ENCODE measurements at regions not wholly inside any gene's neighbourhood (a gene's known extent, or its start where the extent isn't known, plus 50 kb on each side); places are given as distances from the start of the nearest gene placed in this dataset.
A peak's percentile ranks its signal among the peaks of the same experiment; 100 is the strongest.

DNA sequence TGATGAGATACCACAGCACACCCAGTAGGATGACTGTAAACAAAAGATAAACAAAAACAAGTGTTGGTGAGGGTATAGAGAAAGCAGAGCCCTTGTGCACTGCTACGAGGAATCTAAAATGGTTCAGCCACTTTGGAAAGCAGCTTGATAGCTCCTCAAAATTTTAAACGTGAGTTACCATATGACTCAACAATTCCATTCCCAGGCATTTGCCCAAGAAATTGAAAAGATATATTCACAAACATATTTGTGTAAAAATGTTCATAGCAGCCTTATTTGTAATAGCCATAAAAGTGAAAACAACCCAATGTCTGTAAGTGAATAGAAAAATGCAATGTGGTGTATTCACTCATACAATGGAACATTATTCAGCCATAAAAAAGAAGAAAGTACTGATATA is 141.0 kb upstream of the BTBD3 start:
- Histone ChIP-seq H3K27me3 (no peaks in the 10 kb centered on the region), H3K36me3 (no peaks in the 10 kb centered on the region), H3K4me3 (no peak overlapping the region), H3K27ac (no peak overlapping the region), H3K9me3 (peaks cover 0 to 2% of the 10 kb centered on the region in 2 donors), H3K4me1 (no peaks in the 10 kb centered on the region)
- TF ChIP-seq, protein P1, sequence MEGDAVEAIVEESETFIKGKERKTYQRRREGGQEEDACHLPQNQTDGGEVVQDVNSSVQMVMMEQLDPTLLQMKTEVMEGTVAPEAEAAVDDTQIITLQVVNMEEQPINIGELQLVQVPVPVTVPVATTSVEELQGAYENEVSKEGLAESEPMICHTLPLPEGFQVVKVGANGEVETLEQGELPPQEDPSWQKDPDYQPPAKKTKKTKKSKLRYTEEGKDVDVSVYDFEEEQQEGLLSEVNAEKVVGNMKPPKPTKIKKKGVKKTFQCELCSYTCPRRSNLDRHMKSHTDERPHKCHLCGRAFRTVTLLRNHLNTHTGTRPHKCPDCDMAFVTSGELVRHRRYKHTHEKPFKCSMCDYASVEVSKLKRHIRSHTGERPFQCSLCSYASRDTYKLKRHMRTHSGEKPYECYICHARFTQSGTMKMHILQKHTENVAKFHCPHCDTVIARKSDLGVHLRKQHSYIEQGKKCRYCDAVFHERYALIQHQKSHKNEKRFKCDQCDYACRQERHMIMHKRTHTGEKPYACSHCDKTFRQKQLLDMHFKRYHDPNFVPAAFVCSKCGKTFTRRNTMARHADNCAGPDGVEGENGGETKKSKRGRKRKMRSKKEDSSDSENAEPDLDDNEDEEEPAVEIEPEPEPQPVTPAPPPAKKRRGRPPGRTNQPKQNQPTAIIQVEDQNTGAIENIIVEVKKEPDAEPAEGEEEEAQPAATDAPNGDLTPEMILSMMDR (IDR thresholded peaks at IDR 0.05) = no peak
- DNase-seq (no peak), ATAC-seq (no peak)
- intact Hi-C loops (cut with DNase I) = no loop called here

DNA sequence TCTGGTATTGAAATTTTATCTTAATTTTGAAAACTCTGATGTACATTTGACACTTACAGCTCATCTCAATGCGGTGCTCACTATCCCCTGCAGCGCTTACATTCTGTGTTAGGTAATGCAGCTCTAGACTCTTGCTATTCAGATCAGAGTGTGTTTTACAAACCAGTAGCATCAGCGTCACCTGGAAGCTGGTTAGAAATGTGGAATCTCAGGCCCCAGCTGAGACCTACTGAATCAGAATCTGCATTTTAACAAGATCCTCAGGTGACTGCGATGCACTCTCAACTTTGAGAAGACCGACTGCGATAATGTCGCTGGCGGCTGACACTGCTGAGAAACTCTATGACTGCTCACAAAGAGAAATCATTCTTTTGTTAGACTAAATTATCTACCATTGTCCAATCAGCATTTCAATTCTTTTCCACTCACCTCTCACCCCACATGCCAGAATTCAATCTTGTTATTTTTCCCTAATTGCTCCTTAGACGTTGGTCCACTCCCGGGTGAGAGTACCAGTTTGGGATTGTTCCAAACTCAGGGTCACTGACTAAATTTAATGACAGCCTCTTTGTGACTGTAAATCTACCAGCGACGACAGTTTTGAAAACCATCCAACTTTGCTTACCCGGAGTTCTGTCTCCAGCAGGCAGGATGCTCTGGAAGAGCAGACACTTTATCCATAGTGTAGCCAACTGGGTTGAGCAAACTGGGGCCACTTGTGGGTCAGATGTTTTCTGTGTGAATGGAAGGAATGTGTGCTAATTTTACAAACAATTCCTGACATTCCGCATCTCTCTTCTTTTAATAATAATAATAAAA is 140.1 kb upstream of the BTBD3 start:
- DNase-seq = peak in 1 of 4 donors; percentile 5
- Histone ChIP-seq H3K4me1 (no peaks in the 10 kb centered on the region), H3K36me3 (no peaks in the 10 kb centered on the region), H3K27me3 (no peaks in the 10 kb centered on the region), H3K27ac (peak overlapping the region; percentile 2 to 35), H3K9me3 (peaks cover 0 to 2% of the 10 kb centered on the region in 2 donors), H3K4me3 (no peak overlapping the region)
- ATAC-seq = peak; percentile 43
- intact Hi-C loops (cut with DNase I) = no loop called here
- TF ChIP-seq, protein P1 (IDR thresholded peaks at IDR 0.05) = no peak

DNA sequence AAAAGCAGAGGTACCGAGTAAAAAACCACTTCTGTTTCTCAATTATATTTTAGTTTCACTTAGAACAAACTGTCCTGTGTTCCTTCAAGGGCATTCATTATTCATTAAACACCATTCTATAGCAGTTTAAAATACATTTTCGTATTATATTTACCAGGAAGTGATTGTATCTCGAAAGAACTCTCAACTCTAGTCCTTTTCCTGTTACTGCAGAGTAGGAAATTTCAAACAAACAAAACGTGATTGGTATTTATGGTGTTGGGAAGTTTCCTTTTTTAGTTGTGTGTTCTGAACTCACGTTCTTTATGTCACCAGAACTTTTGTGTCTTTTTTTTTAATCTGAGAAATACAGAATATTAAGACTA is 139.5 kb upstream of the BTBD3 start:
- Histone ChIP-seq H3K27ac (peak overlapping the region in 1 of 2 donors; percentile 35), H3K36me3 (no peaks in the 10 kb centered on the region), H3K9me3 (peaks cover 0 to 2% of the 10 kb centered on the region in 2 donors), H3K4me1 (no peaks in the 10 kb centered on the region), H3K27me3 (no peaks in the 10 kb centered on the region), H3K4me3 (no peak overlapping the region)
- ATAC-seq (no peak), DNase-seq (peak in 1 of 4 donors; percentile 3)
- TF ChIP-seq, protein P1 (IDR thresholded peaks at IDR 0.05) = no peak
- intact Hi-C loops (cut with DNase I) = no loop called here

DNA sequence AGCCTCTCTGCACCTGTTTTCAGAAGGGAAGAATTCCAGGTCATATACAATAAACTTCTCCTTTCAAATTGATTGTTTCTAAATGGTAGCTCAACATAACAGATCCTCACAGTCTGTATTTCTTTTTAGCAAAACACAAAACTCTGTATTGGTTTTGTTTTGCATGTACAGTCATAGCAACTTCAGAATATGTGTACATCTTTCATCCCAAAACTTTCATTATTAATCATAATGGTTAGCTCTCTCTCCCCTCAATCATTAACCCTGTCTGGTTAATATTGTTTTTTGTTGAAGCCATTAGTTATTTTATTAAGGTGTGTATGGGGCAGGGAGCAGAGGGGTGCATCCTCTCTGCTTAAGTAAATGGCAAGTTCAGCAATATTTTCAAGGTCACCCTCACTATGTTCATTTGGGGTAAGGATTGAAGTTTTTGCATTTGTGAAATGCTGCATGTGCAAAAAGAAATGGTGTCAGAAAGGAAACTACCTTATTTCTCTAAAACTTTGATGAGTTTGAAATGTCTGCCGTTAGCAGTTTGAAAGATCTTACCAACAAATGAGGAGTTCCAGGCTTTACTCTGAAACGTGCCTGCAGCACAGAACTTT is 136.8 kb upstream of the BTBD3 start:
- no peak for ATAC-seq
- H3K36me3 ChIP-seq = no peaks in the 10 kb centered on the region
- no peaks in the 10 kb centered on the region for H3K27me3 ChIP-seq
- intact Hi-C loops (cut with DNase I) = no loop called here
- TF ChIP-seq, protein P1 (IDR thresholded peaks at IDR 0.05) = no peak
- no peaks in the 10 kb centered on the region for H3K4me1 ChIP-seq
- H3K4me3 ChIP-seq = no peak overlapping the region
- no peak for DNase-seq
- no peak overlapping the region for H3K27ac ChIP-seq
- no peaks in the 10 kb centered on the region for H3K9me3 ChIP-seq

DNA sequence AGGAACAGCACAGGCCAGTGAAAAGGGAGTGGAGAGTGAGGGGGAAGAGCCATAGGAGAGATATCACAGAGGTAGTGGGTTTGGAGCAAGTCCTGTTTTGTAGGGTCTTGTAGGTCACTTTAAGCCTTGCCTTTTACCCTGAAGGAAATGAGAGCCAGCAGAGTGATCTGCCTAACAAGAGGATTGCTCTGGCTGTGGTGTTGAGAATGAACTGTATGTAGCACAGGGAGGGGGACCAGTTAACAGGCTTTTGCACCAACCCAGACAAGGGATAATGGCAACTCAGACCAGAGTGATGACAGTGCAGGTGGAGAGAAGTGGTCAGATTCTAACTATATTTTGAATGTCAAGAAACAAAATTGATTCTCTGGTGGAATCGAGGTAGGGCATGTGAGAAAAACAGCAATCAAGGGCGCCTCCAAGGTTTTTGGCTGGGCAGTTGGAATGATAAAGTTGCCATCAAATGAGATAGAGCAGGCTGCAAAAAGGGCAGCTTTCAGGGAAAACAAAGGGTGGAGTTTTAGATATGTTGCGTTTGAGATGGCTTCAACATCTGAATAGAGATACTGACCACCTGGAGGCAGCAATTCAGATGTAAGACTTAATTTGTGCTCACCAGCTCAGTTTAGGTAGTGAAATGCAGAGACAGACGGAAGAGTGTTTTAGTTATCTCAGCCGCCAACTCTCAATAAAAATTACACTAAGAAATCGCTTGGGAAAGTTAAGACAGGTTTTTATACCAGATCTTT is 134.4 kb upstream of the BTBD3 start:
- Histone ChIP-seq H3K9me3 (no peaks in the 10 kb centered on the region), H3K27me3 (no peaks in the 10 kb centered on the region), H3K4me3 (no peak overlapping the region), H3K27ac (no peak overlapping the region), H3K36me3 (no peaks in the 10 kb centered on the region), H3K4me1 (no peaks in the 10 kb centered on the region)
- DNase-seq = no peak
- intact Hi-C loops (cut with DNase I) = no loop called here
- TF ChIP-seq, protein P1 (IDR thresholded peaks at IDR 0.05) = no peak
- no peak for ATAC-seq
